ENCODE measurements at regions not wholly inside any gene's neighbourhood (a gene's known extent, or its start where the extent isn't known, plus 50 kb on each side); places are given as distances from the start of the nearest gene placed in this dataset.

GRCh38 chr6:128663238-128663637, 142.8 kb upstream of the PTPRK start:
- TF ChIP-seq POLR2A (IDR thresholded peaks at IDR 0.05) (no peak), CTCF (IDR thresholded peaks at IDR 0.05) (no peak)

Measured in right lobe of liver (tissue), 4 donors.